ENCODE measurements at regions not wholly inside any gene's neighbourhood (a gene's known extent, or its start where the extent isn't known, plus 50 kb on each side); places are given as distances from the start of the nearest gene placed in this dataset.

DNA sequence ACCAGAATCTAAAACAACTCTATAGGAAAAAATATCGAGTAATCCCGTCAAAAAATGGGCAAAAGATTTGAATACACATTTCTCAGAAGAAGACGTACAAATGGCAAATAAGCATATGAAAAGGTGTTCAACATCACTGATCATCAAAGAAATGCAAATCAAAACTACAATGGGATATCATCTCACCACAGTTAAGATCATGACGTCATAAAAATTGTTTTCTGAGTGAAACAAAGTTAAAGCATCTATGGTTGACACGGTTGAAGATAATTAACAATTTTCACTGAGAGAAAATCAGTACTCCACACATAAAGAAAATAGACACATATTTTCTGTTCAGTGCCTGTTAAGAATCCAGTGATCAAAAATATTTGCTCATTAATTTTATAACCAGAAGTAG, 1010.8 kb upstream of the ADGRL3 start:
- FAIRE-seq (no peak), DNase-seq (ENCODE audit: insufficient read length, low spot score) (no peak)
- TF ChIP-seq, protein P1, sequence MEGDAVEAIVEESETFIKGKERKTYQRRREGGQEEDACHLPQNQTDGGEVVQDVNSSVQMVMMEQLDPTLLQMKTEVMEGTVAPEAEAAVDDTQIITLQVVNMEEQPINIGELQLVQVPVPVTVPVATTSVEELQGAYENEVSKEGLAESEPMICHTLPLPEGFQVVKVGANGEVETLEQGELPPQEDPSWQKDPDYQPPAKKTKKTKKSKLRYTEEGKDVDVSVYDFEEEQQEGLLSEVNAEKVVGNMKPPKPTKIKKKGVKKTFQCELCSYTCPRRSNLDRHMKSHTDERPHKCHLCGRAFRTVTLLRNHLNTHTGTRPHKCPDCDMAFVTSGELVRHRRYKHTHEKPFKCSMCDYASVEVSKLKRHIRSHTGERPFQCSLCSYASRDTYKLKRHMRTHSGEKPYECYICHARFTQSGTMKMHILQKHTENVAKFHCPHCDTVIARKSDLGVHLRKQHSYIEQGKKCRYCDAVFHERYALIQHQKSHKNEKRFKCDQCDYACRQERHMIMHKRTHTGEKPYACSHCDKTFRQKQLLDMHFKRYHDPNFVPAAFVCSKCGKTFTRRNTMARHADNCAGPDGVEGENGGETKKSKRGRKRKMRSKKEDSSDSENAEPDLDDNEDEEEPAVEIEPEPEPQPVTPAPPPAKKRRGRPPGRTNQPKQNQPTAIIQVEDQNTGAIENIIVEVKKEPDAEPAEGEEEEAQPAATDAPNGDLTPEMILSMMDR (IDR thresholded peaks at IDR 0.05; ENCODE audit: insufficient read depth, missing control alignments), result no peak

DNA sequence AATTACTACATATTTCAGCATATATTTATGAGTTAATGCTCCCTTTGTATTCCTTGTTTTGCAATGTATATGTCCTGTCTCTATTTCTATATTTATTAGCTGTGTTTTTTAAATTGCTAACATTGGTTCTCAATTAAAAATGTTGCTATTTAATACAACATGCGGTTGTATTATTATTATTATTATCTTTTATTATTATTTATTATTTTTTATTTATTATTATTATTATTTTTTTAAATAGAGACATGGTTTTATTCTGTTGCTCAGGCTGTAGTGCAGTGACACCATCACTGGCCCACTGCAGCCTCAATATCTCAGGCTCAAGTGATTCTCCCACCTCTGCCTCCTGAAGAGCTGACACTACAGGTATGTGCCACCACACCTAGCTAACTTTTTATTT, 1005.9 kb upstream of the ADGRL3 start:
- FAIRE-seq (no peak), DNase-seq (ENCODE audit: insufficient read length, low spot score) (no peak)
- TF ChIP-seq, protein P1 (IDR thresholded peaks at IDR 0.05; ENCODE audit: insufficient read depth, missing control alignments), result no peak

DNA sequence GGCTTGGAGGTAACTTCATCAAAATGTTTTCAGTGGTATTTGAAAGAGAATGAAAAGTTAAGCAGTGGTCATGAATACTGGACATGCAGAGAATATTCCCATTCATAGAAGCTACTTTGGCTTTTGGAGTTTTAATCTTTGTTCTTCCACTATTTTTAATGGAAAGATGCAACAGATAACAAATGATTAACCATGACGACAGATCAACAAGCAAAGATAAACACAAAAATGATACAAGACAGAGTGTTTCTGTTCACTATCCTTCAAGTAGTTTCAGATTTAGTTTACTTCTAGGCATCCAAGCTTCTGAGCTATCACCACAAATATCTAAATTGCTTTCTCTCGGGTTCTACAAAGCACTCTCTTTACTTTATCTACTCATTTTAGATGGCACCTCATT, 1004.9 kb upstream of the ADGRL3 start:
- TF ChIP-seq, protein P1 (IDR thresholded peaks at IDR 0.05; ENCODE audit: insufficient read depth, missing control alignments), result no peak
- no peak for FAIRE-seq

DNA sequence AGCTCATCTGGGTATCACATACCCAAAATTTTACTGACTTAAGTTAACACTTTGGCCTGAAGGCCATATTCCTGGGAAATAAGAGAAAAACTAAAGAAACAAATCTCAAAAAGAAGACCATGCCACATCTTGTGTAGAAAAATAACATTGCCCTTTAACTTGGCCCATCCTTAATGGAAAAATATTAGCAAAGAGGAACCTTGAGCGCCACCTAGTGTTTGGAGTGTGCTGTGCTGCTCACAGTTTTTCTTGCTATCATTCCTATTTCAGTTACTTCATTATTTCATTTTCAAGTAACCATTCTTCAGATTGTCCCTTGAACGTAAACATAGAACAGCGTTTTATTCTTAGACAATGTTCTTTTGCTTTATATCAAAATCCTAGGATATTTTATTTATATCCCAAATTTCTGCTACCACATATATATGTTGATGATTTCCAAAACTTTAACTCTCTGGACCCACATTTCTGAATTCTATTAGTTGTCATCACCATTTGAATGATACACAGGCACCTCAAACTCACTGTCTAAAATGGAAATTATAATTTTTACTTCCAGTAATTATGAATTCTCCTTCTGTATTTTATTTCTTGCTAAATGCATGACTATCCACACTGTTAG, 999.0 kb upstream of the ADGRL3 start:
- TF ChIP-seq, protein P1 (IDR thresholded peaks at IDR 0.05; ENCODE audit: insufficient read depth, missing control alignments), result peak; percentile 92

More for the DNA sequence above, 1004.9 kb upstream of the ADGRL3 start:
- no peak for DNase-seq (ENCODE audit: insufficient read length, low spot score)

DNA sequence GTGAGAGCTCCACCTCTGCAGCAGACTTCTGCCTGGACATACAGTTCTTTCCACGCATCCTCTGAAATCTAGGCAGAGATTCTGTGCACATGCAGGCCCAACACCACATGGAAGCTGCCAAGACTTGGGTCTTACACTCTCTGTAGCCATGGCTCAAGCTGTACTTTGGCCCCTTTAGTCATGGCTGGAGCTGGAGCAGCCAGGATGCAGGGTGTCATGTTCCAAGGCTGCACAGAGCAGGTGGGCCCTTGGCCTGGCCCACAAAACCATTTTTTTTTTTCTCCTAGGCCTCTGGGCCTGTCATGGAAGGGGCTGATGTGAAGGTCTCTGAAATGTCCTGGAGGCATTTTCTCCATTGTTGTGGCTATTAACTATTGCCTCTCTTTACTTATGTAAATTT, 990.5 kb upstream of the ADGRL3 start:
- TF ChIP-seq, protein P1 (IDR thresholded peaks at IDR 0.05; ENCODE audit: insufficient read depth, missing control alignments), result no peak
- FAIRE-seq (no peak), DNase-seq (ENCODE audit: insufficient read length, low spot score) (no peak)

More for the DNA sequence above, 999.0 kb upstream of the ADGRL3 start:
- no peak for DNase-seq (ENCODE audit: insufficient read length, low spot score)
- FAIRE-seq, result peak; percentile 85

DNA sequence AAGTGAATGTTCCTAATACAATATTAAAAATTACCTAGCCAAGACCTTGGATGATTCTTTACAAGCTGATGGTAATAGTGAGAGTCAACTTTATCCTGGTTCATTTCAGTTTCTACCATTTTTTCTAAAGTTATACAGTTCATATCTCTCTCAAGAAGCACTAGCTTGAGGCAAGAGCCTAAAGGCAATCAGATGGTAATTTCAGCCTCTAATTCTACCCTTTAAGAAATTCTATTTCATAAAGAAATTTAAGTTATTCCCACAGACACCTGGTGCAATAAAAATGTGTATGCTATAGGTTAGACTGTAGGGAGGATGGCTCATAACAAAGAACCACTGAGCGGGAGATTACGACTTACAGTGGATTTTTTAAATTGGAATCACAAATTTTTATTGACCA, 984.2 kb upstream of the ADGRL3 start:
- no peak for DNase-seq (ENCODE audit: insufficient read length, low spot score)
- TF ChIP-seq, protein P1 (IDR thresholded peaks at IDR 0.05; ENCODE audit: insufficient read depth, missing control alignments), result no peak
- no peak for FAIRE-seq

DNA sequence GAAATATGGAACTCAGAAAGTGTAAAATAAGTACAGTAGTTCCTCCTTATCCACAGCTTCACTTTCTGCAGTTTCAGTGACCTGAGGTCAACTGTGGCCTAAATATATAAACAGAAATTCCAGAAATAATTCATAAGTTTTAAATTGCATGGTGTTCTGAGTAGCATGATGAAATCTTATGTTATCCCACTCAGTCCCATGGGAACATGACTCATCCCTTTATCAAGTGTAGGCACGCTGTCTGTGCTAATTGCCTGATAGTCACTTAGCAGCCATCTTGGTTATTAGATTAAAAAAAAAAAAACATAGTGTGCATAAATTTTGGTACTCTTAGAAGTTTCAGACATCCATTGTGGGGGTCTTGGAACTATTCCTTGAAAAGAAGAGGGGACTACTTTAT, 983.4 kb upstream of the ADGRL3 start:
- TF ChIP-seq, protein P1 (IDR thresholded peaks at IDR 0.05; ENCODE audit: insufficient read depth, missing control alignments), result no peak
- no peak for FAIRE-seq
- no peak for DNase-seq (ENCODE audit: insufficient read length, low spot score)
